Activated T-helper 17 cell treated with anti-CD3 and anti-CD28 coated beads, Interleukin-2, amount 50 U/mL, for 72 hours (primary cell): ENCODE measurements at regions not wholly inside any gene's neighbourhood (a gene's known extent, or its start where the extent isn't known, plus 50 kb on each side); places are given as distances from the start of the nearest gene placed in this dataset.

Experiments
- ATAC-seq: fragments of 150-1000 bp; cut with Tn5 transposase; replicated peaks from 2 replicates; pipeline ENCODE4 v1.10.0; 2021; ENCODE audit warnings: mild to moderate bottlenecking, moderate library complexity
- H3K27ac Mint-ChIP-seq: one replicate; pipeline ENCODE4 v1.8.0; 2022; ENCODE audit warnings: mixed read lengths
- H3K27me3 Mint-ChIP-seq: one replicate; pipeline ENCODE4 v1.8.0; 2022; ENCODE audit warnings: mixed read lengths
- H3K36me3 Mint-ChIP-seq: one replicate; pipeline ENCODE4 v1.8.0; 2022; ENCODE audit warnings: low read depth, mild to moderate bottlenecking, mixed read lengths
- H3K4me1 Mint-ChIP-seq: one replicate; pipeline ENCODE4 v1.8.0; 2022; ENCODE audit warnings: mixed read lengths
- H3K4me3 Mint-ChIP-seq: one replicate; pipeline ENCODE4 v1.8.0; 2022; ENCODE audit warnings: mild to moderate bottlenecking, mixed read lengths
- H3K9me3 Mint-ChIP-seq: one replicate; pipeline ENCODE4 v1.8.0; 2022; ENCODE audit warnings: mixed read lengths

GRCh38 chr11:92384358-92384757 lies 159.7 kb downstream of the FAT3 start:
- Mint-ChIP-seq H3K4me3 (no peak overlapping the region), H3K27ac (no peak overlapping the region), H3K36me3 (no peaks in the 10 kb centered on the region), H3K4me1 (no peaks in the 10 kb centered on the region), H3K27me3 (no peaks in the 10 kb centered on the region), H3K9me3 (peaks cover 7% of the 10 kb centered on the region)
- ATAC-seq = no peak

- Mint-ChIP-seq H3K4me3 (no peak overlapping the region), H3K27me3 (no peaks in the 10 kb centered on the region), H3K9me3 (peaks cover 4% of the 10 kb centered on the region), H3K27ac (no peak overlapping the region), H3K4me1 (no peaks in the 10 kb centered on the region), H3K36me3 (no peaks in the 10 kb centered on the region)
- ATAC-seq = no peak
These were observed 160.2 kb downstream of the FAT3 start for GRCh38 chr11:92384802-92385201.

- Mint-ChIP-seq H3K27me3 (no peaks in the 10 kb centered on the region), H3K36me3 (no peaks in the 10 kb centered on the region), H3K4me1 (no peaks in the 10 kb centered on the region), H3K4me3 (no peak overlapping the region), H3K27ac (no peak overlapping the region), H3K9me3 (no peaks in the 10 kb centered on the region)
- no peak for ATAC-seq
These were observed 162.0 kb downstream of the FAT3 start for GRCh38 chr11:92386577-92386976.

- ATAC-seq = no peak
- Mint-ChIP-seq H3K27me3 (no peaks in the 10 kb centered on the region), H3K4me1 (no peaks in the 10 kb centered on the region), H3K36me3 (no peaks in the 10 kb centered on the region), H3K27ac (no peak overlapping the region), H3K9me3 (no peaks in the 10 kb centered on the region), H3K4me3 (no peak overlapping the region)
These were observed 163.2 kb downstream of the FAT3 start for GRCh38 chr11:92387859-92388258.

GRCh38 chr11:92388380-92388779 lies 163.8 kb downstream of the FAT3 start:
- Mint-ChIP-seq H3K4me1 (no peaks in the 10 kb centered on the region), H3K9me3 (no peaks in the 10 kb centered on the region), H3K36me3 (no peaks in the 10 kb centered on the region), H3K27me3 (no peaks in the 10 kb centered on the region), H3K27ac (no peak overlapping the region), H3K4me3 (no peak overlapping the region)
- ATAC-seq = no peak

- no peak overlapping the region for H3K27ac Mint-ChIP-seq
- no peak for ATAC-seq
- no peaks in the 10 kb centered on the region for H3K27me3 Mint-ChIP-seq
- H3K4me1 Mint-ChIP-seq = no peaks in the 10 kb centered on the region
- H3K4me3 Mint-ChIP-seq = no peak overlapping the region
- no peaks in the 10 kb centered on the region for H3K9me3 Mint-ChIP-seq
- no peaks in the 10 kb centered on the region for H3K36me3 Mint-ChIP-seq
These were observed 166.2 kb downstream of the FAT3 start for GRCh38 chr11:92390783-92391182.

- H3K4me3 Mint-ChIP-seq = no peak overlapping the region
- H3K9me3 Mint-ChIP-seq = no peaks in the 10 kb centered on the region
- H3K36me3 Mint-ChIP-seq = no peaks in the 10 kb centered on the region
- H3K27ac Mint-ChIP-seq = no peak overlapping the region
- H3K27me3 Mint-ChIP-seq = no peaks in the 10 kb centered on the region
- ATAC-seq = no peak
- no peaks in the 10 kb centered on the region for H3K4me1 Mint-ChIP-seq
These were observed 166.7 kb downstream of the FAT3 start for GRCh38 chr11:92391364-92391763.

- ATAC-seq = no peak
- Mint-ChIP-seq H3K9me3 (no peaks in the 10 kb centered on the region), H3K27me3 (no peaks in the 10 kb centered on the region), H3K27ac (no peak overlapping the region), H3K4me3 (no peak overlapping the region), H3K4me1 (no peaks in the 10 kb centered on the region), H3K36me3 (no peaks in the 10 kb centered on the region)
These were observed 167.2 kb downstream of the FAT3 start for GRCh38 chr11:92391808-92392207.

GRCh38 chr11:92393218-92393617 lies 168.6 kb downstream of the FAT3 start:
- no peak for ATAC-seq
- Mint-ChIP-seq H3K36me3 (no peaks in the 10 kb centered on the region), H3K9me3 (no peaks in the 10 kb centered on the region), H3K27ac (no peak overlapping the region), H3K27me3 (no peaks in the 10 kb centered on the region), H3K4me3 (no peak overlapping the region), H3K4me1 (no peaks in the 10 kb centered on the region)

GRCh38 chr11:92396133-92396532 lies 171.5 kb downstream of the FAT3 start:
- ATAC-seq = no peak
- no peaks in the 10 kb centered on the region for H3K9me3 Mint-ChIP-seq
- no peak overlapping the region for H3K27ac Mint-ChIP-seq
- no peaks in the 10 kb centered on the region for H3K4me1 Mint-ChIP-seq
- no peaks in the 10 kb centered on the region for H3K27me3 Mint-ChIP-seq
- H3K36me3 Mint-ChIP-seq = no peaks in the 10 kb centered on the region
- H3K4me3 Mint-ChIP-seq = no peak overlapping the region

GRCh38 chr11:92397221-92397755 lies 172.7 kb downstream of the FAT3 start:
- Mint-ChIP-seq H3K9me3 (no peaks in the 10 kb centered on the region), H3K4me3 (no peak overlapping the region), H3K4me1 (no peaks in the 10 kb centered on the region), H3K27ac (no peak overlapping the region), H3K27me3 (no peaks in the 10 kb centered on the region), H3K36me3 (no peaks in the 10 kb centered on the region)
- no peak for ATAC-seq

- ATAC-seq = no peak
- H3K4me3 Mint-ChIP-seq = no peak overlapping the region
- H3K9me3 Mint-ChIP-seq = peaks cover 5% of the 10 kb centered on the region
- no peak overlapping the region for H3K27ac Mint-ChIP-seq
- no peaks in the 10 kb centered on the region for H3K27me3 Mint-ChIP-seq
- no peaks in the 10 kb centered on the region for H3K36me3 Mint-ChIP-seq
- H3K4me1 Mint-ChIP-seq = no peaks in the 10 kb centered on the region
These were observed 175.1 kb downstream of the FAT3 start for GRCh38 chr11:92399705-92400104.

GRCh38 chr11:92401520-92401919 lies 176.9 kb downstream of the FAT3 start:
- peaks cover 5% of the 10 kb centered on the region for H3K9me3 Mint-ChIP-seq
- ATAC-seq = no peak
- no peak overlapping the region for H3K27ac Mint-ChIP-seq
- H3K4me1 Mint-ChIP-seq = no peaks in the 10 kb centered on the region
- H3K36me3 Mint-ChIP-seq = no peaks in the 10 kb centered on the region
- no peak overlapping the region for H3K4me3 Mint-ChIP-seq
- no peaks in the 10 kb centered on the region for H3K27me3 Mint-ChIP-seq

- H3K9me3 Mint-ChIP-seq = peaks cover 5% of the 10 kb centered on the region
- no peak for ATAC-seq
- H3K4me1 Mint-ChIP-seq = no peaks in the 10 kb centered on the region
- H3K36me3 Mint-ChIP-seq = no peaks in the 10 kb centered on the region
- no peaks in the 10 kb centered on the region for H3K27me3 Mint-ChIP-seq
- H3K27ac Mint-ChIP-seq = no peak overlapping the region
- H3K4me3 Mint-ChIP-seq = no peak overlapping the region
These were observed 181.9 kb downstream of the FAT3 start for GRCh38 chr11:92406472-92406871.

GRCh38 chr11:92409355-92409754 lies 184.7 kb downstream of the FAT3 start:
- no peak for ATAC-seq
- Mint-ChIP-seq H3K4me1 (no peaks in the 10 kb centered on the region), H3K27ac (no peak overlapping the region), H3K36me3 (no peaks in the 10 kb centered on the region), H3K27me3 (no peaks in the 10 kb centered on the region), H3K9me3 (no peaks in the 10 kb centered on the region), H3K4me3 (no peak overlapping the region)

GRCh38 chr11:92409956-92410355 lies 185.3 kb downstream of the FAT3 start:
- Mint-ChIP-seq H3K4me1 (no peaks in the 10 kb centered on the region), H3K9me3 (no peaks in the 10 kb centered on the region), H3K27me3 (no peaks in the 10 kb centered on the region), H3K4me3 (no peak overlapping the region), H3K36me3 (no peaks in the 10 kb centered on the region), H3K27ac (no peak overlapping the region)
- no peak for ATAC-seq
